ENCODE measurements at regions not wholly inside any gene's neighbourhood (a gene's known extent, or its start where the extent isn't known, plus 50 kb on each side); places are given as distances from the start of the nearest gene placed in this dataset.
"Not testable (repeated sequence)": the region's sequence is repeated elsewhere in the genome, so short reads cannot be mapped to it uniquely, and the experiment has no call there.

DNA sequence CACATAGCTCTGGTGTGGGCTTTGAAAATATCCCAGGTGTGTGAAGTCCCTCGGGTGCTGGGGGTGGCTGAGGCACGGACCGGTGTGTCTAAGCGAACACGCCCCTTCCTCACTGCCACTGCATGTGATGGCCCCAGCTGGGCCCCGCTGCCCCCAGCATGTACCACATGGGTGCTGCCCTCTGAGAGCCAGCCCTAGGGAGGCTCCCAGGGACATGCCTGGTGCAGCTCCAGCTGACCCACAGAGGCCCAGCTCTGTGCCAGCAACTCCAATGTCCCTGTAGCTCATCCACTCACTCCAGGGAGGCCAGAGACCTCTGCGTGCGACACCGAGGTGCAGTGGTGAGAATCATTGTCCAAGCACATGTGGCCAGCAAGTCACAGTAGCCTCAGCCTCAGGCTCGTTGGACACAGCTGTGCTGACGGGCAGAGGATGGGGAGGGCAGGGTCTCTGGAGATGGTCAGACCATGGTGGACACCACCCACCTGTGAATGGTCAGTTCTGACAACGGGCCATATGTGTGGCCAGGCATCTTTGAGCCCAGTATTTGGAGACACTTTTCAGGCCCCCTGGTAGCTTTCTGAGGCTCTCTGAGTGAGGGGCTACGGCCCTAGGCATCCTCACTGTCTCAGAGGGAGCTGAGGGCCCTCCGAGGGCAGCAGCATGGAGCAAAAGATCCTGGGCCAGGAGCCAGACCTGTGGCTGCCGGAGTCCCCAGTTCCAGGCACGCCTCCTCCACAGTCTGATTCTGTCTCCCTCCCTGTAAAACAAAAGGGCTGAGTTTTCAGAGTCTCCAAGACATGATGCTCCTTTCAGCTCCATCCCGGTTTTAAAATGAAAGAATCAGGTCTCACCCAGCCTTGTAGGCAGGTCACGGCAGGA lies 220.7 kb downstream of the NDUFA10 start:
- DNase-seq (ENCODE audit: low spot score), result no peak

DNA sequence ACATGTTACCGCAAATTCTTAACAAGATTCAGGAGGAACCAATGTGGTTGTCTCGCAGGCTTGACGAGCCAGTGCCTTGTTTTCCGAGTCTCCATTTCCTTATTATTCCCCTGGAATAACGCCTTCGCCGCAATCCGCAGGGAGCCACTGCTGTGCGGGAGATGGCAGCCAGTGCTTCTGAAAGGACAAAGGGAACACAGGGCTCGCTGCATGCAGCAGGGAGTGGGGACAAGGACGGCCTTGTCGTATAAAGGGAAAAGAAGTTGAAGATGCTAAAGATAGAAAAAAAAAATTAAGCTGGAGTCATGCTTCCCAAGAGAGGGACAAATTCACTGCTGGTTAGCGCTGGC lies 221.4 kb downstream of the NDUFA10 start:
- no peak for DNase-seq (ENCODE audit: low spot score)

DNA sequence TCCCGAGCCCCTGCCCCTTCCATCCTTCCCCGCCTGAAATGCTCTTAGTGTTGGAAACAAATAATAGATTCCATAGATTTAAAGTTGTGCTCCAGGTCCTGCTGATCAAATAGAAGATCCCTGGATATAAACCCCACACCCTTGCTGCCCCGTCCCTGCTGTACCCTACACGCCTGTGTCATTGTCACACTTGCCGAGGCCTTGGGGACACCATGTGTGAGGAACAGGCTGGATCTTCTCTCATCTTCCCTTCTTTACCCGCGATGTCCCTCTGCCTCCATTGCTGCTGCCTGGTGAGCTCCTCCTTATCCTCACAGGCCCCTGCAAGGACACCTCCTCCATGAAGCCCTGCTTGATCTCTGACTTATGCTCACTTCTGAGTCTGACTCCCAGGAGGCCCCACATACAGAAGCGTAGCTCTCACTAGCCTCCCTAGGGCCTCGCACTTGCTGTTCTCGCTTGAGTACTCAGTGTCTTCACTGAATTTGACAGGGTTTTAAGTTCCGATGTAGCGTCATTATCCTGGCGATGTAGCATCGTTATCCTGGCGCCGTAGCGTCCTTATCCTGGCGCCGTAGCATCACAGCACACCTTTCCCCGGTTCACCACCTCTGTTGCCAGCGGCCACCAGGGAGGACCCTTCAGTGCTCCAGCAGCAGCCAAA lies 221.9 kb downstream of the NDUFA10 start:
- DNase-seq (ENCODE audit: low spot score), result no peak

DNA sequence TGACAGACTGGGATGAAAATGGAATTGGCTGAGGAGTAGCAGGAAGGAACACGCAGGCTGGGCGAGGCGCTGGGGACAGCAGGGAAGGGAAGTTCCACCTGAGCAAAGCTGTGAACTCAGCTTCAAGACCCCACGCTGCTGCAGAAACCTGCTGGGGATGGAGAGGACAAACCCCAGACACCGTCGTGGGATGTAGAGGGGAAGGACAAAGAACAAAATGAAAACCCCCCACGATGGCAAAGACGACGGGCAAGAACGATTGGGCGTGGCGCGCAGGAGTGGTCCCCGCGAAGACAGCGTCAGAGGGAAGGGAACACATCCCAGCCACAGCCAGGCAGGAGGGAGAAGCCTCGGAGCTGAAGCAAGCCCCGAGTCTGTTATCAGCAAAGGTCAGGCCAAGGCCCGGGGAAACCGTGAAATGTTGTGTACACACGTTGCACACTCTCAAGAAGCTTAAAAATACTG lies 222.9 kb downstream of the NDUFA10 start:
- no peak for DNase-seq (ENCODE audit: low spot score)

DNA sequence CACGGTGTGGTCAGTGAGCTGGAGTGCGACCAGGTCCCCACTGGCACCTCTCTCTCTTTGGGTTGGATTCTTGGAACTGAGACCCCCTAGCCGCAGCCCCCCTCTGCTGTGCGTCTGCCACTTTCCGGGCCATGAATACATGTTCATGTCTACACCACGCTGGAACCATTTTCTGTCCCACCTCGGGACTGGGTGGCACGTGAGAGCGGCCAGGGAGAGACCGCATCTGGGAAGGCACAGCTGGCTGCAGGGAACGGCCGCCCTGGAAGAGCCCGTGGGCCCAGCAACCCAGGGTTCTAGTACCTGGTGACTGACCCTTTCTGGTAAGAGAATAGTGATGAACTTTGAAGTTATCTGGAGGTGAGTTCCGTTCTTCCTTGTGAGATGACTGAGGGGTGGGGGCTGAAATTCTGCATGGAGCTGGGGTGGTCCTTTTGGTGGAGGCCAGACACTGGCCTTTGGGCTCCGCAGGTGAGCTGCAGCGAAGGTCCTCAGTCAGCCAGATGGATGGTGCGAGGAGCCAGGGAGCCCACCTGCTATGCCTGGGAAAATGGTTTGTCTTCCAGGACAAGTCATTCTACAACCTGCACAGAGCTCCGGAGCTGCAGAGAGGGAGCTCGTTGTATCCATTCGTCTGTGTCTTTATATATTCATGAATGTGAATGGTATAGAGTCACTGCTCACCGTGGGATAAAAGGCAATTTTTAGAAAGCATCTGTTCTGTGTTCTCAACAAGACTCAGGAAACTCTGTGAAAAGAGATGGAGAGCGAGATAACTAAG lies 223.5 kb downstream of the NDUFA10 start:
- DNase-seq (ENCODE audit: low spot score), result no peak

DNA sequence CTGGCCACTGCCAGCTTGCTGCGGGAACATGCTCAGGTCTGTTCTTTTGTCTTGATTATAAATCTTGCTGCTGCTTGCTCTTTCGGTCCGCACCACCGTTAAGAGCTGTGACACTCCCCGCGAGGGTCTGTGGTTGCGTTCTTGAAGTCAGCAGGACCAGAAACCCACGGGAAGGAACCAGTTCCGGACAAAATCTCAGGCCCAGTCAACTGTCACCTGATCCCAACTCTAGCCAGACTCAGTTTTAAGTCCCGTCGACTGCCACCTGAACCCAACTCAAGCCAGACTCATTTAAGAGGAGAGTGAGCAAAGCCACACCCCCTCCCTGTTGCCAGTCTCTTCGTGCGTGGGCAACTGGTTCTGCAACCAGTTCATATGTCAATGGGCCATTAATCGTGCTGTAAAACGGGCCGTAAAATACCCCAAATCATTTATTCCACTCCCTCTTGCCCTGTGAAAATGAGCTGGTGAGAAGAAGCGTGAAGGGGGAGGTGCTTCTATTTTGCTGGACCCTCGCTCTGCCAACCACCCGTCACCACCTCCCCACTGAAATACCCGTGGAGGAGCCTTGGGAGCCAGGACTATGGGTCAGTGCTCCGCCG lies 224.3 kb downstream of the NDUFA10 start:
- no peak for DNase-seq (ENCODE audit: low spot score)

DNA sequence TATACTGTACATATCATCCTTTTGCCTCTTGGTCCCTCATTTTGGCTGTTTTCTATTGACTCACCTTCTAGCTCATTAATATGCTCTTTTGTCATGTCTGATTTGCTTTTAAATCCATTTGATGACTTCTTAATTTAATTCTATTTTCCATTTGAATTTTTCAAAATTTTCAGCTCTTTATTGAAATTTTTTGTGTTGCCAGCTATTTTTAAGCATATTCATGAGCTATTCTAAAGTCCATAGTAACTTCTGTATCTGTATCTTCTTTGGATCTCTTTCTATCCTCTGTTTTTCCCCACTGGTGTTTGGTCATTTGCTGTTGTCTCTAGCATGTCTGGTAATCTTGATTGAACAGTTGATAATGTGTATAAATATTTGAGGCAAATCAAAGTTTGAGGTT lies 227.8 kb downstream of the NDUFA10 start:
- no peak for DNase-seq (ENCODE audit: low spot score)

DNA sequence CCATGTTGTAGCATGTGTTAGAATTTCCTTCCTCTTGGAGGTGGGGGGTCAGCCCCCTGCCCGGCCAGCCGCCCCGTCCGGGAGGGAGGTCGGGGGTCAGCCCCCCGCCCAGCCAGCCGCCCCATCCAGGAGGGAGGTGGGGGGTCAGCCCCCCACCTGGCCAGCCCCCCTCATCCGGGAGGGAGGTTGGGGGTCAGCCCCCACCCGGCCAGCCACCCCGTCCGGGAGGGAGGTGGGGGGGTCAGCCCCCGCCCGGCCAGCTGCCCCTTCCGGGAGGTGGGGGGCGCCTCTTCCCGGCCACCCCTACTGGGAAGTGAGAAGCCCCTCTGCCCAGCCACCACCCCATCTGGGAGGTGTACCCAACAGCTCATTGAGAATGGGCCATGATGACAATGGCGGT lies 229.4 kb downstream of the NDUFA10 start:
- DNase-seq (ENCODE audit: low spot score), result not testable (repeated sequence)

DNA sequence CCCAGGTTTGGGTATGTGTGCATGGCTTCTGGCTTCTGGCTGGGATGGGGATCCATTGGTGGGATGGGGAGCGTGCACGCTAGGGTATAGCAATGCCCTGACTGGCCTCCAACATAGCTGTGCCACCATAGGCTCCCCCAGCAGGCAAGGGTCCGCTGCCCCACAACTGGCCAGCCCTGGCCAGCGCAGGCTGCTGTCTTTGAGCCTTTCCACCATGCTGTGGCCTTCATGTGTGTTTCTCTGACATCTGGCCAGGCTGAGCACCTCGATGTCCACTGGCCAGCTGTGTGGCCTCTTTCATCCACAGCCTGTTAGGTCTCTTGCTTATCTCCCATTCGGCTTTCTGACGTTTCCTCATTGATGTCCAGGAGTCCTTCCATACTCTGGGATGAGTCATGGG lies 231.3 kb downstream of the NDUFA10 start:
- DNase-seq (ENCODE audit: low spot score), result no peak

DNA sequence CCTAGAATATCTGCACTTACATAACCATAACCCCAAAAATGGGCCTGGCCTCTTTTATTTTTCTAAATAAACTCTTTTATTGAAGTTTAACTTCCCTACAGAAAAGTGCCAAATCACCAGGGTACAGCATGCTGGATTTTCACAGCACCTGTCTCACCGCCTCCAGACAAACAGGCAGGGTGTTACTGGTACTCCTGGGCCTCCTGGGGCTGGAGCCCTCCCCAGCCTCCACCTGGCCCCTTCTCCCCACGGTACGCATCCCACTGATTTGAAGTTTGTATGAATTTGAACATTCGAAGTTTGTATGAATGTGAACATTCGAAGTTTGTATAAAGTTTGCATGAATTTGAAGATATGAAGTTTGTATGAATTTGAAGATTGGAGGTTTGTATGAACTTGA lies 232.1 kb downstream of the NDUFA10 start:
- DNase-seq (ENCODE audit: low spot score), result no peak

DNA sequence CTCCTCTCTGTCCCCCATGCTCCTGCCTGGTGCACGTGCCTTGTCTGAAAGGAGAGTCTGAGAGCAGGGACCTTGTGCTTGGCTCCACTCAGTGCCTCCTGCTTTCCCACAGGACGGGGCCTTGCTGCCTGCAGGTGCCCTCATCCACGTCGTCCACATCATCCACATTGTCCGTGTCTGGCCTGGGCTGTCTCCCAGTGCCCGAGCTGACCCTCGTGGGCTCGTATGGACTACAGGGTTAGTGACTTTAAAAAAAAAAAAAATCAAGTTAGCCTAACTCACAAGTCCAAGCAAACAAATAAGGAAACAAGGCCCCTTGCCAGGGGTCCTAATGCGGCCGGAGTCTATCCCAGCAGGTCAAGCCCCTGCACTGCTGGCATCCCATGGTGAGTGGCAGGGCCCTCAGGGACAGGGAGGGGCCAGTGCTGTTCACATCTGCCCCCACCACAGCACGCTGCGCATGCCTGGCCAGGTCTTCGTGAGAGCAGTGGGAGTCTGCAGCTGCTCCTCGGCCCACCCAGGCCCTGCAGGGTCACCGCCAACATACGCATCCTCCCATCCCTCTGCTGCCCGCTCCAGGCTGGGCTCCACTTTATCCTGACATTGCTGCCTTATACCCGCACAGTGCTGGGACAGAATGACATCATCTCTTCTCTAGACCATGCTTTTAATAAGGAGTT lies 232.6 kb downstream of the NDUFA10 start:
- no peak for DNase-seq (ENCODE audit: low spot score)

DNA sequence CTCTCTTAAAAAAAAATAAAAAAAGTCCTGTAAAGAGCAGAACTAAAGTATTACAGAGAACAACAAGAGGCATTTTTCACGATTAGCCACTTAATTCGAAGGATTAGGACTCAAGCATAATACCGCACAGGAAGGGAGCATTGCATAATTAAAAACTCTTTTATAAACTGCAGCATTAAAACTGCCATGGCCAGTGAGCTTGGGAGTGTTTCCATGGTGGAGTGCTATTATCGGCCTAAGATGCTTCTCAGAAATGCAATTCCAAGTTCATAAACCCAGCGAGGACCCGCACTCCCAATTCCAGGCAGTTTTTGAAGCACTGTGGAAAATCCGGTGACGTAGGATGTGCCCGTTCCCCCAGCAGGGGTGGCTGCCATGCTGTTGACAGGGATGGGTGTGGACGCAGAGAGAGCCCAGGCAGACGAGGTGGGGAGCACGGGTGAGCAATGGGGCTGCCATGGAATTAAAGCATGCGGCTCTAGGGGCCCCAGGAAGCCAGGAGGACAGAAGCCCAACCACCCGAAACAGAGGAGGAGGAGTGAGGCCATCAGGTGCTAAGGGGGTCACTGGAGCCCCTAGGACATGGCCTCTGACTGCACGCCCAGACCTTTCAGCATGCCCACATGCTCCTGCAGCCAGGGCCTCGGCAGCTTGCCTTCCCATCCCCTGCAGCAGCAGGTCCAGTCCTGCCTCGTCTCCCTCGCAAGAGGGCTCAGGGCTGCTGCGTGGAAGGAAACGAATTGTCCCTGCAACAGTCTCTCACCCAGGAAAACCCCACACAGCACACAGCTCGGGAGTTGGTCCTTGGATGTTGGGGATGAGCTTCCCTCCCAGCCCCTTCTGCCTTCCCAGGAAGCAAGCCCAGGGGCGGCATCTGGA lies 233.4 kb downstream of the NDUFA10 start:
- DNase-seq (ENCODE audit: low spot score), result no peak

DNA sequence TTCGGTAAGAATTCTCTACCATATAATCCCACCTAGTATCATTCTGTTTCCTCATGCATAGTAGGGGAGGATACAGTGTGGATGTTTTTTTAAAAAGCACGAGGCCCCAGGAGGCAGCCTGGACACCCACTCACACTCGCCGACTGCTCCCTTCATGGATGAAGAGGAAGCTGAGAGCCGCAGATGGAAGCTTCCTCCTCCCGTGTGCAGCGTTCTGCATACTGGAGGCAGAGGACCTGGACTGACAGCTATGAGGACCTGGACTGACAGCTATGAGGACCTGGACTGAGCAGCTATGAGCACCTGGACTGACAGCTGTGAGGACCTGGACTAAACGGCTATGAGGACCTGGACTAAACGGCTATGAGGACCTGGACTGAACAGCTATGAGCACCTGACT lies 234.4 kb downstream of the NDUFA10 start:
- no peak for DNase-seq (ENCODE audit: low spot score)

DNA sequence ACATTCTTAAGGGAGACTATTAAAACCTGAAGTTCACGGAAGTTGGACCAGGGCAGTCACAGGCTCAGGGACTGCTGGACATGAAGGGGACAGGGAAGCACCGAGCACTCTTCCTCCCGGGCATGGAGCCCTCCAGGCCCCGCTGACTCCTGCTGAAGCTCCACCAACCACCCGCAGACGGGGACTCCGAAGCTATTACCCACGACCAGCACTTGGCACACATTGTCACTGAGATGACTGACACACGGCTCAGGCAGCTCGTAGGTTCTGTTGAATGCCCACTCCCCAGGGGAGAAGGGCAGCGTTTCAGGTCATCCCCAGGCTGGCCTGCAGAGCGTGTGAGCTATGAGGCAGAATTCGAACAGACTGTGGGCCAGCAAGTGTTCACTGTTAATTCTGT lies 234.8 kb downstream of the NDUFA10 start:
- DNase-seq (ENCODE audit: low spot score), result no peak

DNA sequence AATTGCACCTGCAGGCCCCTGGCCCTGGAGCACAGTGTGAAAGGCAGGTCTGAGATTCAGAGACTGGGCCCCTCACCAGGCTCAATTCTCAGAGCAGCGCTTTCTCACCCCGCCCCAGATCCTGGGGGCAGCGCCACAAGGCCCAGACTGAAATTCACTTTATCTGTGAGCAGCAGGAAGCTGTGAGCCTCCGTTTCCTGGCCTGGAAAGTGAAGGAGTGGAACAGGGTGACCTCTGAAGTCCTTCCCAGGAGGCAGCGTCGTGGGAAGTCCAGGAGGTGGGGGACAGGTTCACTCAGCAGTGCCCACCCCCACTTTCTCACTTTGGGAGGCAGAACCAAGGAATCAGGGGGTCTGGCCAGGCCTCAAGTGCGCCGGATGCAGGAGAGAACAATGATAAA lies 235.4 kb downstream of the NDUFA10 start:
- DNase-seq (ENCODE audit: low spot score), result no peak

DNA sequence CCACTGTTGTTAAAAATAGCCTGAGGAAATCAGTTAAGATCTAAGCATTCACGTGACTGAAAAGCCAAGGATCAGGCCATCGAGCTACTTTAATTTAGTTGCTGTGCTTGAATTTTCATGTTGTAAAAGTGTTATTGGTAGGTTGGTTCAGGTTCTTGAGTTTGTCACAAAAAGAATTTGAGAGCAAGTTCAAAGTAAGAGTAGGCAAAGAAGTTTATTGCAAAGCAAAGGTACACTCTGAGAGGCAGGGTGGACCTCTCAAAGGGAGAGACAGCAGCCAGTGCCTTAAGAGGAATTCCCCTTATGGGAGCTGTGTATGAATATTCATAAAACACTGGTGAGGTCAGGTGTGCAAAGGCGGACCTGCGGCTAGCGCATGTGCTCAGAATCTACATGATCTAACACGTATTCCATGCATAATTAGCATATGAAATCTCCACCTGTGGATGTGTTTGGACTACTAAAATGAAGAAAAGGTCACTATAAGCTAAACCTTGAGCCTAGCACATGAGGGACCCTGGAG lies 236.5 kb downstream of the NDUFA10 start:
- no peak for DNase-seq (ENCODE audit: low spot score)

DNA sequence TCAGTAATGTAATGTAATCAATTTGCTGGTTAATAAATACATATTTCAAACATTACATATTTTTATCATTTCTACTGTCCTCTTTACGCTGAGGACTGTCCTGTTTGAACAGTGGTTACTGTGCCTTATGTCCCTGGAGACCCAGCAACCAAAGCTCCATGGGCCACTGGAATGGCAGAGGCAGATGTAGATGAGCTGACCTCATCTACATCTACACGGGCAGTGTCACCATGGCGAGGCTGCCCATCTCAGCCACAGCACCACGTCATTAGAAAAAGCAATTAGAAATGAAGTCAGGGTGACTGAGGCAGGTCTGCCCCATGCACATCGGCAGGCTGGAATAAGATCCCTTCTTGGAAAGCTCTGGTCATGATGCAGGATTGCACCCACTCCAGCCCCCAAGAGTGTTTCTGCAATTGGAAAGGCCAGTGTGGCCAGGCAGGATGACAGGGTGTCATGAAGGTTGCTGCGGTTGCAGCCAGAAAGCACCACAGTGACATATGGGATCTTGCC lies 237.5 kb downstream of the NDUFA10 start:
- no peak for DNase-seq (ENCODE audit: low spot score)

DNA sequence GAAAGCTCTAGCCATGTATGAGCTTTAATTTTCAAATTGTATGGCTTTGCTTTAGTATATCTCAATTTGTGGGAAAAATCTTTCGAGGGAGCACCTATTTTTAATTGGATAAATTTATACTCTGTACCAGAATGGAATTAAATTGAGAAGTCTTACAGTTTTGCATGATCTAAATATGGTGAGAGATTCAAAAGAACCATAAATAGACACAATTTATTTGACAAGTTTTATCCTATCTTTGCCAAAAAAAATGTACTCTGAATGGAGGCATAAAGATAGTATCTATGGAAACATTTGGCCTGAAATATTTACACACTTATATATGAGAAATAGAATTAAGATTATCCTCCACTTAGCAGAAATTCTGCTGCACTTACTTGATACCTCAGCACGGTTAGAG lies 238.4 kb downstream of the NDUFA10 start:
- no peak for DNase-seq (ENCODE audit: low spot score)

DNA sequence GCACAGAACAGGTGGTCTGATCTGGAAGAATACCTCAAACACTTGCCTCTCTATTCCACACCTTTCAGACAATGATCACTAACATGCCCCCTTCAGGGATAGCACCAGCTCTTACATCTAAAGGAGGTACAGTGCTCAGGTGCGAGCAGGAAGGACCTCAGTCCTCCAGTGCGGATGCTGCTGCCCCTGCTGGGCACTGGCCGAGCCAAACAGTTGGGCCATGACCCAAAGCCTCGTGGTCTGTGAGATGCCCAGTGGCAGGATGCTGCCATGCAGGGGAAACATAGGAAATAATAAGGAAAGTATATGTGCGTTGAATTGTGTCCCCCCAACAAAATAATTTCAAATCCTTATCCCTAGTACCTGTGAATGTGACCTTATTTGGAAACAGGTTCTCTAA lies 243.7 kb downstream of the NDUFA10 start:
- no peak for DNase-seq (ENCODE audit: low spot score)
